OCI-LY7 (cell line): ENCODE measurements at regions not wholly inside any gene's neighbourhood (a gene's known extent, or its start where the extent isn't known, plus 50 kb on each side); places are given as distances from the start of the nearest gene placed in this dataset.

Experiments
- BruUV-seq: library from RNA; stranded (reverse); fragments of 400-500 nt; replicated peaks from 2 replicates; lab custom pipeline; 2021; lab: Mats Ljungman, UMichigan
- CTCF ChIA-PET: fragments of 300-600 bp; sonication (Branson Sonifier 250); formaldehyde crosslinking; loops from one replicate; lab custom pipeline; 2022; ENCODE audit warnings: antibody characterized with exemption; ENCODE audit not compliant: unreplicated experiment; lab: Charles Lee
- POLR2A ChIA-PET: fragments of 300-600 bp; sonication (Branson Sonifier 250); formaldehyde crosslinking; loops from one replicate; lab custom pipeline; 2022; ENCODE audit warnings: antibody characterized with exemption; lab: Charles Lee
- DNase-seq: peaks from one replicate; pipeline ENCODE4 v3.0.0-alpha.2; 2015; ENCODE audit warnings: low spot score
- H2AFZ ChIP-seq: fragments of 200-600 bp; sonication (generic), shearing (Covaris generic); 2 replicates; pipeline ENCODE4 v1.6.1; 2014; ENCODE audit warnings: mild to moderate bottlenecking, antibody characterized with exemption, low read length, moderate library complexity
- H3K27ac ChIP-seq: fragments of 200-600 bp; sonication (generic); 2 replicates; pipeline ENCODE4 v1.5.1; 2014; ENCODE audit warnings: mixed run types, low read depth, mild to moderate bottlenecking, moderate library complexity, low read length, inconsistent platforms; ENCODE audit not compliant: poor library complexity, severe bottlenecking
- H3K36me3 ChIP-seq: fragments of 200-600 bp; sonication (generic); 2 replicates; pipeline ENCODE4 v1.6.1; 2014; ENCODE audit warnings: mild to moderate bottlenecking, antibody characterized with exemption, low read length, moderate library complexity, mixed read lengths; ENCODE audit not compliant: insufficient read depth
- H3K4me1 ChIP-seq: fragments of 200-600 bp; sonication (generic); 2 replicates; pipeline ENCODE4 v1.5.1; 2014; ENCODE audit warnings: mild to moderate bottlenecking, low read length; ENCODE audit not compliant: insufficient read depth, poor library complexity, severe bottlenecking
- H3K4me2 ChIP-seq: fragments of 200-600 bp; sonication (generic); 2 replicates; pipeline ENCODE4 v1.6.1; 2014; ENCODE audit warnings: mild to moderate bottlenecking, low read length
- H3K4me3 ChIP-seq: fragments of 200-600 bp; sonication (generic); 2 replicates; pipeline ENCODE4 v1.5.1; 2014; ENCODE audit warnings: mild to moderate bottlenecking, low read depth, low read length; ENCODE audit not compliant: poor library complexity, severe bottlenecking
- H3K79me2 ChIP-seq: fragments of 200-600 bp; sonication (generic); 2 replicates; pipeline ENCODE4 v1.6.1; 2016; ENCODE audit warnings: low read depth, mild to moderate bottlenecking, low read length, moderate library complexity, mixed read lengths; ENCODE audit not compliant: insufficient read depth
- H3K9me2 ChIP-seq: fragments of 200-600 bp; sonication (generic); 2 replicates; pipeline ENCODE4 v1.6.1; 2016; ENCODE audit warnings: mild to moderate bottlenecking, low read length, mixed read lengths; ENCODE audit not compliant: insufficient read depth
- H3K9me3 ChIP-seq: fragments of 200-600 bp; sonication (generic); 2 replicates; pipeline ENCODE4 v1.6.1; 2014; ENCODE audit warnings: mild to moderate bottlenecking, mixed run types, low read length, mixed read lengths
- H4K20me1 ChIP-seq: fragments of 200-600 bp; sonication (generic); 2 replicates; pipeline ENCODE4 v1.6.1; 2014; ENCODE audit warnings: mild to moderate bottlenecking, antibody characterized with exemption, low read length, moderate library complexity, mixed read lengths; ENCODE audit not compliant: insufficient read depth
- EZH2phosphoT487 ChIP-seq: fragments of 200-600 bp; sonication (generic); IDR thresholded peaks from 2 replicates; pipeline ENCODE4 v1.6.1; 2018; ENCODE audit warnings: low read depth, borderline replicate concordance, mild to moderate bottlenecking, mixed run types, antibody characterized with exemption, low read length, moderate library complexity, mixed read lengths
- intact Hi-C: fragments of 100-400 bp; cut with micrococcal nuclease; formaldehyde crosslinking; loops from one replicate; pipeline ENCODE4 v1.10.0; 2022; ENCODE audit not compliant: unreplicated experiment
- TF ChIP-seq, protein P1 (sequence below): fragments of 200-600 bp; sonication (generic); conservative IDR thresholded peaks from 2 replicates; pipeline ENCODE4 v1.5.1; 2014; ENCODE audit warnings: mild to moderate bottlenecking, antibody characterized with exemption, low read length, moderate library complexity, mixed read lengths

DNA sequence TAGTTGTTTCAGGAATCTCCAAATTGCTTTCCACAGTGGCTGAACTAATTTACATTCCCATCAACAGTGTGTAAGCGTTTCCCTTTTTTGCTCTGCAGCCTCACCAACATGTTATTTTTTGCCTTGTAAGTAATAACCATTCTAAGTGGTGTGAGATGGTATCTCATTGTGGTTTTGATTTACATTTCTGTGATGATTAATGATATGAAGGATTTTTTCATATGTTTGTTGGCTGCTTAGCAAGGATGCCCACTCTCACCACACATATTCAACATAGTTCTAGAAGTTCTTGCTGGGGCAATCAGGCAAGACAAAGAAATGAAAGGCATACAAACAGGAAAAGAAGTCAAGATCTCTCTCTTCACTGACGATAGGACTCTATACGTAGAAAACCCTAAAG is 472.4 kb downstream of the ZNF674 start:
- no peak for DNase-seq
- Histone ChIP-seq H3K9me2 (no peaks in the 10 kb centered on the region), H3K36me3 (no peaks in the 10 kb centered on the region), H2AFZ (no peak overlapping the region), H3K9me3 (no peaks in the 10 kb centered on the region), H3K27ac (no peak overlapping the region), H3K4me2 (no peak overlapping the region), H4K20me1 (no peaks in the 10 kb centered on the region), H3K79me2 (no peaks in the 10 kb centered on the region), H3K4me1 (no peaks in the 10 kb centered on the region), H3K4me3 (no peak overlapping the region)
- intact Hi-C loops = no loop called here
- TF ChIP-seq, protein P1, sequence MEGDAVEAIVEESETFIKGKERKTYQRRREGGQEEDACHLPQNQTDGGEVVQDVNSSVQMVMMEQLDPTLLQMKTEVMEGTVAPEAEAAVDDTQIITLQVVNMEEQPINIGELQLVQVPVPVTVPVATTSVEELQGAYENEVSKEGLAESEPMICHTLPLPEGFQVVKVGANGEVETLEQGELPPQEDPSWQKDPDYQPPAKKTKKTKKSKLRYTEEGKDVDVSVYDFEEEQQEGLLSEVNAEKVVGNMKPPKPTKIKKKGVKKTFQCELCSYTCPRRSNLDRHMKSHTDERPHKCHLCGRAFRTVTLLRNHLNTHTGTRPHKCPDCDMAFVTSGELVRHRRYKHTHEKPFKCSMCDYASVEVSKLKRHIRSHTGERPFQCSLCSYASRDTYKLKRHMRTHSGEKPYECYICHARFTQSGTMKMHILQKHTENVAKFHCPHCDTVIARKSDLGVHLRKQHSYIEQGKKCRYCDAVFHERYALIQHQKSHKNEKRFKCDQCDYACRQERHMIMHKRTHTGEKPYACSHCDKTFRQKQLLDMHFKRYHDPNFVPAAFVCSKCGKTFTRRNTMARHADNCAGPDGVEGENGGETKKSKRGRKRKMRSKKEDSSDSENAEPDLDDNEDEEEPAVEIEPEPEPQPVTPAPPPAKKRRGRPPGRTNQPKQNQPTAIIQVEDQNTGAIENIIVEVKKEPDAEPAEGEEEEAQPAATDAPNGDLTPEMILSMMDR = no peak
- no peak for TF ChIP-seq EZH2phosphoT487
- ChIA-PET POLR2A (no interaction called here), CTCF (no interaction called here)
- BruUV-seq = no TSS peak

DNA sequence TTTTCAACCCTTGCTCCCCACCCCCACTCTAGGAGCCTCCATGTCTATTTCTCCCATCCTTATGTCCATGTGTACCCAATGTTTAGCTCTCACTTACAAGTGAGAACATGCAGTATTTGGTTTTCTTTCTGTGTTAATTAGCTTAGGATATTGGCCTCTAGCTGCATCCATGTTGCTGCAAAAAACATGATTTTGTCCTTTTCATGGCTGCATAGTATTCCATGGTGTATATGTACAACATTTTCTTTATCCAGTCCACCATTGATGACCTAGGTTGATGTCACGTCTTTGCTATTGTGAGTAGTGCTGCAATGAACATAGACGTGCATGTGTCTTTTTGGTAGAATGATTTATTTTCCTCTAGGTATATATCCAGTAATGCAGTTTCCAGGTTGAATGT is 472.8 kb downstream of the ZNF674 start:
- TF ChIP-seq, protein P1 = no peak
- TF ChIP-seq EZH2phosphoT487 = no peak
- DNase-seq = no peak
- intact Hi-C loops = no loop called here

DNA sequence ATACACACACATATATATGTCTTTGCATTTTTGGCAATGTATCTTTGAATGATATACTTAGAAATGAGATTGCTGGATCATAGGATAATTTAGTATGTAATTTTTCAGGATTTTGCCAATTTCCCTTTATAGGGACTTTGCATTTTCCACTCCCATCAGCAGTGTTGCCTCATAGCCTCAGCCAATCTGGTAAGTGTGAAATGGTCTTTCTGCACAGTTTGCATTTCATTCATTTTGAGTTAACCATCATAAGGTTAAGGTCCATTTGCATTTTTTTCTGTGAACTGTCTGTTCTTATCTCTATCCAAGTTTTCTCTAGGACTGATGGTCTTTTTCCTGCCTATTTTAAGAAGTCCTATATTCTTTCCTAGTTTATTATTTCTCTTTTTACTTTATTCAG is 474.8 kb downstream of the ZNF674 start:
- H4K20me1 ChIP-seq = no peaks in the 10 kb centered on the region
- POLR2A ChIA-PET = no interaction called here
- CTCF ChIA-PET = no interaction called here
- no peaks in the 10 kb centered on the region for H3K9me2 ChIP-seq
- no peak for TF ChIP-seq EZH2phosphoT487
- TF ChIP-seq, protein P1 = no peak
- no peak overlapping the region for H3K4me3 ChIP-seq
- no peaks in the 10 kb centered on the region for H3K79me2 ChIP-seq
- no peaks in the 10 kb centered on the region for H3K4me1 ChIP-seq
- no peaks in the 10 kb centered on the region for H3K36me3 ChIP-seq
- DNase-seq = no peak
- intact Hi-C loops = no loop called here
- no peak overlapping the region for H2AFZ ChIP-seq
- BruUV-seq = no TSS peak
- H3K27ac ChIP-seq = no peak overlapping the region
- H3K4me2 ChIP-seq = no peak overlapping the region
- no peaks in the 10 kb centered on the region for H3K9me3 ChIP-seq

More for the DNA sequence above, 472.8 kb downstream of the ZNF674 start:
- no peak overlapping the region for H3K4me3 ChIP-seq
- H3K79me2 ChIP-seq = no peaks in the 10 kb centered on the region
- no peaks in the 10 kb centered on the region for H3K36me3 ChIP-seq
- no peak overlapping the region for H2AFZ ChIP-seq
- no TSS peak for BruUV-seq
- H3K4me1 ChIP-seq = no peaks in the 10 kb centered on the region
- H3K9me2 ChIP-seq = no peaks in the 10 kb centered on the region
- POLR2A ChIA-PET = no interaction called here
- CTCF ChIA-PET = no interaction called here
- no peaks in the 10 kb centered on the region for H3K9me3 ChIP-seq
- no peak overlapping the region for H3K27ac ChIP-seq
- H4K20me1 ChIP-seq = no peaks in the 10 kb centered on the region
- no peak overlapping the region for H3K4me2 ChIP-seq
